ENCODE measurements at regions not wholly inside any gene's neighbourhood (a gene's known extent, or its start where the extent isn't known, plus 50 kb on each side); places are given as distances from the start of the nearest gene placed in this dataset.

- H3K4me1 Mint-ChIP-seq: no peaks in the 10 kb centered on the region
- DNase-seq: no peak
- no peak overlapping the region for H3K4me3 Mint-ChIP-seq
- H3K9me3 Mint-ChIP-seq: peaks cover 12% of the 10 kb centered on the region
- H3K9me3 ChIP-seq (ENCODE audit: control insufficient read depth, low read length): peaks cover 6% of the 10 kb centered on the region
- H3K36me3 ChIP-seq (ENCODE audit: control insufficient read depth, insufficient read depth, low read length): no peaks in the 10 kb centered on the region
- no peak for TF ChIP-seq CTCF (conservative IDR thresholded peaks at IDR 0.05)
- no peaks in the 10 kb centered on the region for H3K4me1 ChIP-seq (ENCODE audit: control insufficient read depth, insufficient read depth, low read length)
- H3K27ac Mint-ChIP-seq: no peak overlapping the region
- no peak overlapping the region for H3K4me3 ChIP-seq (ENCODE audit: low read length)
- no peaks in the 10 kb centered on the region for H3K27me3 Mint-ChIP-seq (ENCODE audit: insufficient read depth)
- 92 to 94% methylated on average over 3 to 4 of the region's 4 CpGs for WGBS, 2 experiments (ENCODE audit: insufficient coverage in 1 of 2, insufficient read length in 1 of 2)
- no peaks in the 10 kb centered on the region for H3K36me3 Mint-ChIP-seq (ENCODE audit: low read depth)
- H3K27me3 ChIP-seq (ENCODE audit: control insufficient read depth, insufficient read depth, low read length, poor library complexity, severe bottlenecking): no peaks in the 10 kb centered on the region
- H3K27ac ChIP-seq (ENCODE audit: low read depth, low read length): no peak overlapping the region
- H3K9ac ChIP-seq (ENCODE audit: extremely low read depth, low read length, poor library complexity, severe bottlenecking): no peak overlapping the region
Observed at GRCh38 chr5:61916621-61917620, 389.1 kb upstream of the KIF2A start.

- Histone ChIP-seq H3K9ac (ENCODE audit: extremely low read depth, low read length, poor library complexity, severe bottlenecking) (no peak overlapping the region), H3K9me3 (ENCODE audit: control insufficient read depth, low read length) (no peaks in the 10 kb centered on the region), H3K36me3 (ENCODE audit: control insufficient read depth, insufficient read depth, low read length) (no peaks in the 10 kb centered on the region), H3K27me3 (ENCODE audit: control insufficient read depth, insufficient read depth, low read length, poor library complexity, severe bottlenecking) (no peaks in the 10 kb centered on the region), H3K27ac (ENCODE audit: low read depth, low read length) (no peak overlapping the region), H3K4me3 (ENCODE audit: low read length) (no peak overlapping the region), H3K4me1 (ENCODE audit: control insufficient read depth, insufficient read depth, low read length) (no peaks in the 10 kb centered on the region)
- WGBS, 2 experiments (ENCODE audit: insufficient coverage in 1 of 2, insufficient read length in 1 of 2): 75 to 93% methylated on average over 1 to 2 of the region's 2 CpGs
- Mint-ChIP-seq H3K27me3 (ENCODE audit: insufficient read depth) (no peaks in the 10 kb centered on the region), H3K4me1 (no peaks in the 10 kb centered on the region), H3K9me3 (no peaks in the 10 kb centered on the region), H3K27ac (no peak overlapping the region), H3K36me3 (ENCODE audit: low read depth) (no peaks in the 10 kb centered on the region), H3K4me3 (no peak overlapping the region)
- no peak for TF ChIP-seq CTCF (conservative IDR thresholded peaks at IDR 0.05)
- DNase-seq: no peak
Observed at GRCh38 chr5:61918611-61919010, 387.4 kb upstream of the KIF2A start.

GRCh38 chr5:61919920-61920319 is 386.1 kb upstream of the KIF2A start:
- no peak overlapping the region for H3K4me3 Mint-ChIP-seq
- H3K4me1 Mint-ChIP-seq: no peaks in the 10 kb centered on the region
- no peak overlapping the region for H3K4me3 ChIP-seq (ENCODE audit: low read length)
- no peaks in the 10 kb centered on the region for H3K4me1 ChIP-seq (ENCODE audit: control insufficient read depth, insufficient read depth, low read length)
- TF ChIP-seq CTCF (conservative IDR thresholded peaks at IDR 0.05): no peak
- no peaks in the 10 kb centered on the region for H3K36me3 ChIP-seq (ENCODE audit: control insufficient read depth, insufficient read depth, low read length)
- H3K27ac ChIP-seq (ENCODE audit: low read depth, low read length): no peak overlapping the region
- H3K9ac ChIP-seq (ENCODE audit: extremely low read depth, low read length, poor library complexity, severe bottlenecking): no peak overlapping the region
- 86% methylated on average over 6 of the region's 6 CpGs for WGBS, 2 experiments (ENCODE audit: insufficient coverage in 1 of 2, insufficient read length in 1 of 2)
- no peaks in the 10 kb centered on the region for H3K36me3 Mint-ChIP-seq (ENCODE audit: low read depth)
- no peak for DNase-seq
- no peaks in the 10 kb centered on the region for H3K27me3 Mint-ChIP-seq (ENCODE audit: insufficient read depth)
- no peaks in the 10 kb centered on the region for H3K9me3 ChIP-seq (ENCODE audit: control insufficient read depth, low read length)
- H3K27me3 ChIP-seq (ENCODE audit: control insufficient read depth, insufficient read depth, low read length, poor library complexity, severe bottlenecking): no peaks in the 10 kb centered on the region
- no peak overlapping the region for H3K27ac Mint-ChIP-seq
- H3K9me3 Mint-ChIP-seq: no peaks in the 10 kb centered on the region
